BLaER1 treated with 17β-estradiol and CSF1 and Interleukin-3, amounts not matched to agents 10 nM and 100 nM (cell line): ENCODE measurements at regions not wholly inside any gene's neighbourhood (a gene's known extent, or its start where the extent isn't known, plus 50 kb on each side); places are given as distances from the start of the nearest gene placed in this dataset.
A peak's percentile ranks its signal among the peaks of the same experiment; 100 is the strongest.
"Not testable (repeated sequence)": the region's sequence is repeated elsewhere in the genome, so short reads cannot be mapped to it uniquely, and the experiment has no call there.

Source experiments
- H3K27ac ChIP-seq, 11 experiments: shearing (Covaris generic); formaldehyde crosslinking; 2 replicates each; pipeline ENCODE4 v1.8.1; 2022
- H3K27me3 ChIP-seq, 11 experiments: shearing (Covaris generic); formaldehyde crosslinking; 2 replicates each; pipeline ENCODE4 v1.8.1; 2022
- H3K36me3 ChIP-seq, 11 experiments: shearing (Covaris generic); formaldehyde crosslinking; 2 replicates each; pipeline ENCODE4 v1.8.1; 2022
- H3K4me1 ChIP-seq, 10 experiments: shearing (Covaris generic); formaldehyde crosslinking; 2 replicates each; pipeline ENCODE4 v1.8.1; 2022
- H3K4me2 ChIP-seq, 11 experiments: shearing (Covaris generic); formaldehyde crosslinking; 2 replicates each; pipeline ENCODE4 v1.8.1; 2022
- H3K4me3 ChIP-seq, 10 experiments: shearing (Covaris generic); formaldehyde crosslinking; 2 replicates each; pipeline ENCODE4 v1.8.1; 2022
- H3K9ac ChIP-seq, 11 experiments: shearing (Covaris generic); formaldehyde crosslinking; 2 replicates each; pipeline ENCODE4 v1.8.1; 2022
- H3K9me3 ChIP-seq, 11 experiments: shearing (Covaris generic); formaldehyde crosslinking; replicated peaks in 1 of 11; 2 replicates each; pipeline ENCODE4 v1.8.1; 2022
- H4K20me1 ChIP-seq, 11 experiments: shearing (Covaris generic); formaldehyde crosslinking; 2 replicates each; pipeline ENCODE4 v1.8.1; 2022
- Cebpa-rat ChIP-seq, 11 experiments: shearing (Covaris generic); IDR thresholded peaks; 2 replicates each; pipeline ENCODE4 v1.8.1; 2022

DNA sequence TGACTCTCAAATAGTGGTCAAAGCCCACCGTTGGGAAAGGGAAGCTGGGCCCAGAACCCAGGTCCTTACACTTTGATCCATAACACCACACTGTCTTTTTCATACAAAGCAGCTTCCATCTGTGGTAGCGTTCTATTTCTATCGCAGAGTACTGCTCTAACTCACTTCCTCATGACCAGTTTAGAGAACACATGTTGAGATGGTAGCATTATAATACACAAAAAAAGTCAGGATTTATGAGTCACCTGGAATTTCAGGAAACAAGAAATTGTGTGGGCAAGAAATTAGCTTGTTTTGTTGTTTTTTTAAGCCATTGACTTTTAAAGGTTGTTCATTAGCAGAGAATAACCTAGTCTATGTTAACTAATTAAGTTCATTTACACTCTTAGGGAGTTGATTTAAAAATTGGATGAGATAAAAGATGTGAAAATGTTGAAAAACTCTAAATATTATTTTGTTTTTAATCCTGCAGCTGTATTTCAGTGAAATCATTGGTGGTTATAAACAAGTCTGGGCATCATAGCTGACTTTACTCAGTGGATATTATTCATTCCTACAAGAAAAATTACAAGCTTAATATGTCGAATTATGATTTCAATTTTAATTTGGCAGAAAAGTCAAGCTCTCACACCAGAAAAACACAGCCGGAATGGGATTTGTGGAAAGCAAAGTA is 1011.1 kb upstream of the HS3ST1 start:
- no peak overlapping the region for H3K9ac ChIP-seq
- H3K27ac ChIP-seq: no peak overlapping the region
- H3K4me1 ChIP-seq: peaks cover 0 to 10% (median 0%) of the 10 kb centered on the region in 10 experiments; a peak in 5 of 20 replicates
- H4K20me1 ChIP-seq: no peaks in the 10 kb centered on the region
- peak overlapping the region in 3 of 11 experiments; percentile 10 to 60 (median 47); a peak in 4 of 22 replicates for H3K4me2 ChIP-seq
- H3K4me3 ChIP-seq: no peak overlapping the region
- H3K36me3 ChIP-seq: no peaks in the 10 kb centered on the region
- no peak for TF ChIP-seq Cebpa-rat (IDR thresholded peaks at IDR 0.05)
- H3K9me3 ChIP-seq: no peaks in the 10 kb centered on the region
- no peaks in the 10 kb centered on the region for H3K27me3 ChIP-seq

DNA sequence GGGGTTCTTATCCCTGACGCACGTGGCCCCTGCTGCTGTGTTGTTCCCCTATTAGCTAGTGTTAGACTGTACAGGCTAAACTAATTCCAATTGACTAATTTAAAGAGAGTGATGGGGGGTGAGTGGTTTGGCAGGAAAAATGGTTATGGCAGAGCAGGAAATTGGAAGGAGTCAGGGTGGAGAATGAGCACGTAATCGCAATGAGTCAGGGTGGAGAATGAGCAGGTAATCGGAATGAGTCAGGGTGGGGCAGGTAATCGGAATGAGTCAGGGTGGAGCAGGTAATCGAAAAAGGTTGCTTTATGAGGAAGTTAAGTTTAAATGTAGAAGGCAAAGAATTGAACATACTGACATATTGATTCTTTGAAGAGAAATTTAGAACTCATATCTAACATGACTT is 1002.6 kb upstream of the HS3ST1 start:
- not testable (repeated sequence) for H3K4me1 ChIP-seq, H3K4me3 ChIP-seq, H3K9ac ChIP-seq, H3K27ac ChIP-seq, H3K9me3 ChIP-seq, H3K4me2 ChIP-seq, H4K20me1 ChIP-seq, H3K36me3 ChIP-seq, H3K27me3 ChIP-seq

DNA sequence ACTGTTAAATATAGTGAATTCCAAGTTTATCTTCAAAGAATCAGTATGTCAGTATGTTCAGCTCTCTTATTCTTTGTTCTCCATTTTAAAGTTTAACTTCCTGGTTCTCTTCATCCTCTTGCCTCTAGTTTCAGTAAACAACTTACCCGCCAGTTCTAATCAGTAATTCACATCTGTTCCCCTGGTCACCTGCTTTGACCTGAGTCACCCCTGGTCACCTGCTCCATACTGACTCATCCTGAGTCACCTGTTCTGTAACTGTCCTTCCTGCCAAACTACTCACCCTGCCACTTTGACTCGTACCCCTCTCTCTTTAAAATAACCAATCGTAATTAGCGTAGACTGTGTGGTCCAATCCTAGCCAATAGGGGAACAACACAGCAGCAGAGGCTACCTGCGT is 992.7 kb upstream of the HS3ST1 start:
- no peak for TF ChIP-seq Cebpa-rat (IDR thresholded peaks at IDR 0.05)
- Histone ChIP-seq H3K9ac (no peak overlapping the region), H3K4me1 (no peaks in the 10 kb centered on the region; a peak in 1 of 20 replicates), H4K20me1 (no peaks in the 10 kb centered on the region), H3K4me3 (no peak overlapping the region), H3K36me3 (no peaks in the 10 kb centered on the region), H3K27me3 (no peaks in the 10 kb centered on the region), H3K27ac (no peak overlapping the region), H3K4me2 (no peak overlapping the region), H3K9me3 (no peaks in the 10 kb centered on the region)

DNA sequence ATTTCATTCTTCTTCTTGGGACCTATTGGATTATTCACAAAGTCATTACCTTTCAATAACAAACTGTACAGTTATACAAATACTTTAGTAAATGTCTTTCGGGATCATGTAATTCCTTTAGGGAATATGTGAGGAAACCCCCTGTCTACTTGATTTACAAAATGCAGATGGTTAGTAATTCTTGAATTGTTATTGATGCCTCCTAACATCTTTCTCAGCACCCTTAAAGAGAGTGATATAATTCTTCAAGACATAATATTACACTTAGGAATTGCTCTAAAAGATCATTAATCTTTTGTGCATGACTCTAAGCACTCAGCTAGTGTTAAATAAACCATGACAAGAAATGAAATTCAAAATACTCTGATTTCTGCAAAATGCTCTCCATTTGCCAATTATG is 988.1 kb upstream of the HS3ST1 start:
- H3K27me3 ChIP-seq: no peaks in the 10 kb centered on the region
- H3K4me1 ChIP-seq: peaks cover 0 to 4% (median 0%) of the 10 kb centered on the region in 10 experiments; a peak in 1 of 20 replicates
- H3K4me2 ChIP-seq: no peak overlapping the region
- H3K9me3 ChIP-seq: no peaks in the 10 kb centered on the region
- no peak for TF ChIP-seq Cebpa-rat (IDR thresholded peaks at IDR 0.05)
- H3K9ac ChIP-seq: no peak overlapping the region
- no peak overlapping the region for H3K27ac ChIP-seq
- H3K36me3 ChIP-seq: no peaks in the 10 kb centered on the region
- no peaks in the 10 kb centered on the region for H4K20me1 ChIP-seq
- H3K4me3 ChIP-seq: no peak overlapping the region

DNA sequence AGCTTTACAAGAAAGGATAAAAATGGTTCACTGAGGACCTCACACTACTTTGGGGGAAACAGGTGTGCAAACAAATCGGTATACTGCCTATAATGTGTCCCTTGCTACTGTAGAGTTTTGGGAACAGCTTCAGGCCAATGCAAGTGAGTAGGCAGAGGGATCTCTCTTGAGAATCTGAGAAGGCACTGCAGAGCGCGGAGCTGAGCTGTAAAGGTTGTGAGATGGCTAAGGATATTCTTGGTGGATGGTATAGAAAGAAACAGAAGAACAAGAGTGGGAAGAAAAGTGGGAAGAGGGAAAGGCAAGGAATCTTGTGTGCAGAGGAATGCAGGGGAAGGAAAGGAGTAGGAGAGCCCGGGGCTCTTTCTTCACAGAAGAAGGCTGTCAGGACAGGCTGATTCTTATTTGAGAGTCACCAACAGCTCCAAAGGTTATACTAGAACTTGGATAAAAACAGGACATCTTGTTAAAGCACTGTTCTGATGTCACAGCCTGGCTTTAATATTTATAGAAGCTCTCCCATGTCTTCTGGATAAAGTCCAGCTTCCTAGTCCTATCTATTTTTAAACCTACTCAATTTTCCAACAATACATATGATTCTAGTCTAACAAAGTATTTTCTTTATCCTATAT is 985.6 kb upstream of the HS3ST1 start:
- Histone ChIP-seq H3K36me3 (no peaks in the 10 kb centered on the region), H4K20me1 (no peaks in the 10 kb centered on the region), H3K9me3 (no peaks in the 10 kb centered on the region), H3K4me1 (peaks cover 0 to 13% (median 0%) of the 10 kb centered on the region in 10 experiments; a peak in 4 of 20 replicates), H3K4me3 (no peak overlapping the region), H3K4me2 (no peak overlapping the region), H3K27me3 (no peaks in the 10 kb centered on the region), H3K9ac (no peak overlapping the region), H3K27ac (no peak overlapping the region)
- no peak for TF ChIP-seq Cebpa-rat (IDR thresholded peaks at IDR 0.05)

DNA sequence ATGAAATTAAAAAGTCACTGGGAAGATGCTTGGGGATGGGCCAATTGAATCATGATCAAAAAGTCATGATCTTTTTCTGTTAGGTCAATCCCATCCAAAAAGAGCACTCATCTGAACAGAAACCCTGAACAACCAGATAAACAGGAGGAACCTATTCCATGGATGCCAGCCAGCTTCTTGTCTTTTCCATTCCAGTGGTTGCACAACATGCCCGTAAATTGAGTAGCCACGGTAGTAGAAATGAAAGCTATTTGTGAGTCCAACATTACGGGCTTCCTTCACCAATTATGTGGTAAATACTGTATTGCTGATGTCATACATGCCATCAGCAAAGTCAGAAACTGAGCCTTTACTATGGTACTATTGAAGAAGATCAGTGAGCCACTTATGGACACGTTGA is 982.4 kb upstream of the HS3ST1 start:
- no peak overlapping the region for H3K27ac ChIP-seq
- no peak for TF ChIP-seq Cebpa-rat (IDR thresholded peaks at IDR 0.05)

DNA sequence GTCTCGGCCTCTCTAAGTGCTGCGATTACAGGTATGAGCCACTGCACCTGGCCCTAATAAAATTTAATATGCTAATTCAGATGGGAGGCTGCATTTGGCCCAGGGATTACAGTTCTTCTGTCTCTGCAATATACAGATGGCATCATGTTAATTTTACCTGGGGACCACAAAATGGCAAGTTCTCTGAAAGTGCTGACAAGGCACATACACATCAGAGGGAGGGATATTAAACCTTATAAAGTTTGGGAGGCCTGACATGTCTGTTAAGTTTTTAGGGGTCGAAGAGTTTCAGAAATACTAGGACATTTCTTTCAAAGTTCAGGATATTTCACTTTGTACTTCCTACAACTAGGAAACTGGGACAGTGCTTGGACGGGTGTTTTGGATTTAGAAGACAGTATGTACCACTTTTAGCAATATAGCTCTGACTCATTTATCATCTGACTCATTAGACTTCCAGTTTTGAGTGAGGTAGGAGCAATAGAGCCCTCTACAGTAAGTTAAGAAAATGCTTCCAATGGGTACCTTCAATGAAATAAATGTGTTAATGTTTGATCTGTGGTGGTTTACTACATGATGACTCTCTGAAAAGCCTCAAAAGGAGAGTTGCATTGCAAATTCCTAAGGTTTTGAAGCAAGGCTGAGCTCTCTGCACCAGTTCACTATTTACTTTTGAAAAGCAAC is 981.0 kb upstream of the HS3ST1 start:
- no peak overlapping the region for H3K27ac ChIP-seq
- H3K4me2 ChIP-seq: peak overlapping the region in 2 of 11 experiments; percentile 30 to 31; a peak in 3 of 22 replicates
- H3K36me3 ChIP-seq: no peaks in the 10 kb centered on the region
- no peaks in the 10 kb centered on the region for H4K20me1 ChIP-seq
- H3K4me1 ChIP-seq: peaks cover 0 to 11% (median 0%) of the 10 kb centered on the region in 10 experiments; a peak in 3 of 20 replicates
- H3K9me3 ChIP-seq: no peaks in the 10 kb centered on the region
- no peak overlapping the region for H3K9ac ChIP-seq
- no peak overlapping the region for H3K4me3 ChIP-seq
- H3K27me3 ChIP-seq: no peaks in the 10 kb centered on the region
- TF ChIP-seq Cebpa-rat (IDR thresholded peaks at IDR 0.05): no peak

More for the DNA sequence above, 982.4 kb upstream of the HS3ST1 start:
- Histone ChIP-seq H3K27me3 (no peaks in the 10 kb centered on the region), H4K20me1 (no peaks in the 10 kb centered on the region), H3K9ac (no peak overlapping the region), H3K4me1 (peaks cover 0 to 13% (median 0%) of the 10 kb centered on the region in 10 experiments; a peak in 4 of 20 replicates), H3K4me3 (no peak overlapping the region), H3K9me3 (no peaks in the 10 kb centered on the region), H3K4me2 (no peak overlapping the region), H3K36me3 (no peaks in the 10 kb centered on the region)

DNA sequence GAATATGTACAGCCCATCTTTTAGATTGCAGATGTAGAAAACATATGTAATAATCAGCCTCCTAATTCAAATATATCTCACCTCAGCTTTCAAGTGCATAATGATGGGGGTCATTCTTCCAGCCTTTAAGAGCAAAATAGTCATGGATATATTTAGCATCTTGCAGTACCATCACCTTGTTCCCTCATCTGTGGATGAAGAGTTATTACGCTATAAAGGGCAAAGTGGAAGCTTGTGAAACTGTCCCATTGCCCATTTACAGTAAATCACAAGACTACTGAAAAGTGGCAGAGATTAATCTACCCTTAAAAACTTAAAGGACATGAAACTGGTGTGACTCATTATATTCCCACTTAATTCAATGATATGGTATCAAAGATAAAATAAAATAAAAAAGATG is 979.7 kb upstream of the HS3ST1 start:
- Histone ChIP-seq H3K4me3 (no peak overlapping the region), H3K9ac (no peak overlapping the region)
- TF ChIP-seq Cebpa-rat (IDR thresholded peaks at IDR 0.05): no peak

DNA sequence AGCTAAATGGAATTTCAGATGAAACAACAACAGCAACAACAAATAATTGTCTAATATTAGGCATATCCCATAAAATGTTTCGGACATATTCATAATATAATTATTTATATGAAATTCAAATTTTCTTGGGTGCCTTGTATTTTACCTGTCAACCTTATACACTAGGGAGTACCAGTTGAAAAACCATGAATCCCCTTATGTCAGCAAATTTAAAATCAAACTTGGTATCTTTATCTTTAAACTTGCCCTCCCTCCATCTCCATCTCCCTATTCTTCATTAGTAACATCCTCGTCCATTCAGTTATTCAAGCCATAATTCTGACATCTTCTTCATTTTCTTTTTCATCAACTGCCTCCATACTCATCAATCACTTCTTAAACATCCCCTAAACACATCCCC is 974.5 kb upstream of the HS3ST1 start:
- Histone ChIP-seq H3K36me3 (no peaks in the 10 kb centered on the region), H3K27me3 (no peaks in the 10 kb centered on the region), H3K4me2 (no peak overlapping the region), H3K9me3 (peaks cover 0 to 24% (median 0%) of the 10 kb centered on the region in 11 experiments; a peak in 5 of 22 replicates), H3K4me1 (peaks cover 0 to 12% (median 0%) of the 10 kb centered on the region in 10 experiments; a peak in 3 of 20 replicates), H3K9ac (no peak overlapping the region), H3K27ac (no peak overlapping the region), H3K4me3 (no peak overlapping the region), H4K20me1 (no peaks in the 10 kb centered on the region)
- no peak for TF ChIP-seq Cebpa-rat (IDR thresholded peaks at IDR 0.05)

More for the DNA sequence above, 979.7 kb upstream of the HS3ST1 start:
- H4K20me1 ChIP-seq: no peaks in the 10 kb centered on the region
- no peak overlapping the region for H3K27ac ChIP-seq
- no peaks in the 10 kb centered on the region for H3K36me3 ChIP-seq
- H3K9me3 ChIP-seq: no peaks in the 10 kb centered on the region
- no peak overlapping the region for H3K4me2 ChIP-seq
- peaks cover 0 to 11% (median 0%) of the 10 kb centered on the region in 10 experiments; a peak in 3 of 20 replicates for H3K4me1 ChIP-seq
- no peaks in the 10 kb centered on the region for H3K27me3 ChIP-seq
